ENCODE measurements at regions not wholly inside any gene's neighbourhood (a gene's known extent, or its start where the extent isn't known, plus 50 kb on each side); places are given as distances from the start of the nearest gene placed in this dataset.

- TF ChIP-seq, protein P1, sequence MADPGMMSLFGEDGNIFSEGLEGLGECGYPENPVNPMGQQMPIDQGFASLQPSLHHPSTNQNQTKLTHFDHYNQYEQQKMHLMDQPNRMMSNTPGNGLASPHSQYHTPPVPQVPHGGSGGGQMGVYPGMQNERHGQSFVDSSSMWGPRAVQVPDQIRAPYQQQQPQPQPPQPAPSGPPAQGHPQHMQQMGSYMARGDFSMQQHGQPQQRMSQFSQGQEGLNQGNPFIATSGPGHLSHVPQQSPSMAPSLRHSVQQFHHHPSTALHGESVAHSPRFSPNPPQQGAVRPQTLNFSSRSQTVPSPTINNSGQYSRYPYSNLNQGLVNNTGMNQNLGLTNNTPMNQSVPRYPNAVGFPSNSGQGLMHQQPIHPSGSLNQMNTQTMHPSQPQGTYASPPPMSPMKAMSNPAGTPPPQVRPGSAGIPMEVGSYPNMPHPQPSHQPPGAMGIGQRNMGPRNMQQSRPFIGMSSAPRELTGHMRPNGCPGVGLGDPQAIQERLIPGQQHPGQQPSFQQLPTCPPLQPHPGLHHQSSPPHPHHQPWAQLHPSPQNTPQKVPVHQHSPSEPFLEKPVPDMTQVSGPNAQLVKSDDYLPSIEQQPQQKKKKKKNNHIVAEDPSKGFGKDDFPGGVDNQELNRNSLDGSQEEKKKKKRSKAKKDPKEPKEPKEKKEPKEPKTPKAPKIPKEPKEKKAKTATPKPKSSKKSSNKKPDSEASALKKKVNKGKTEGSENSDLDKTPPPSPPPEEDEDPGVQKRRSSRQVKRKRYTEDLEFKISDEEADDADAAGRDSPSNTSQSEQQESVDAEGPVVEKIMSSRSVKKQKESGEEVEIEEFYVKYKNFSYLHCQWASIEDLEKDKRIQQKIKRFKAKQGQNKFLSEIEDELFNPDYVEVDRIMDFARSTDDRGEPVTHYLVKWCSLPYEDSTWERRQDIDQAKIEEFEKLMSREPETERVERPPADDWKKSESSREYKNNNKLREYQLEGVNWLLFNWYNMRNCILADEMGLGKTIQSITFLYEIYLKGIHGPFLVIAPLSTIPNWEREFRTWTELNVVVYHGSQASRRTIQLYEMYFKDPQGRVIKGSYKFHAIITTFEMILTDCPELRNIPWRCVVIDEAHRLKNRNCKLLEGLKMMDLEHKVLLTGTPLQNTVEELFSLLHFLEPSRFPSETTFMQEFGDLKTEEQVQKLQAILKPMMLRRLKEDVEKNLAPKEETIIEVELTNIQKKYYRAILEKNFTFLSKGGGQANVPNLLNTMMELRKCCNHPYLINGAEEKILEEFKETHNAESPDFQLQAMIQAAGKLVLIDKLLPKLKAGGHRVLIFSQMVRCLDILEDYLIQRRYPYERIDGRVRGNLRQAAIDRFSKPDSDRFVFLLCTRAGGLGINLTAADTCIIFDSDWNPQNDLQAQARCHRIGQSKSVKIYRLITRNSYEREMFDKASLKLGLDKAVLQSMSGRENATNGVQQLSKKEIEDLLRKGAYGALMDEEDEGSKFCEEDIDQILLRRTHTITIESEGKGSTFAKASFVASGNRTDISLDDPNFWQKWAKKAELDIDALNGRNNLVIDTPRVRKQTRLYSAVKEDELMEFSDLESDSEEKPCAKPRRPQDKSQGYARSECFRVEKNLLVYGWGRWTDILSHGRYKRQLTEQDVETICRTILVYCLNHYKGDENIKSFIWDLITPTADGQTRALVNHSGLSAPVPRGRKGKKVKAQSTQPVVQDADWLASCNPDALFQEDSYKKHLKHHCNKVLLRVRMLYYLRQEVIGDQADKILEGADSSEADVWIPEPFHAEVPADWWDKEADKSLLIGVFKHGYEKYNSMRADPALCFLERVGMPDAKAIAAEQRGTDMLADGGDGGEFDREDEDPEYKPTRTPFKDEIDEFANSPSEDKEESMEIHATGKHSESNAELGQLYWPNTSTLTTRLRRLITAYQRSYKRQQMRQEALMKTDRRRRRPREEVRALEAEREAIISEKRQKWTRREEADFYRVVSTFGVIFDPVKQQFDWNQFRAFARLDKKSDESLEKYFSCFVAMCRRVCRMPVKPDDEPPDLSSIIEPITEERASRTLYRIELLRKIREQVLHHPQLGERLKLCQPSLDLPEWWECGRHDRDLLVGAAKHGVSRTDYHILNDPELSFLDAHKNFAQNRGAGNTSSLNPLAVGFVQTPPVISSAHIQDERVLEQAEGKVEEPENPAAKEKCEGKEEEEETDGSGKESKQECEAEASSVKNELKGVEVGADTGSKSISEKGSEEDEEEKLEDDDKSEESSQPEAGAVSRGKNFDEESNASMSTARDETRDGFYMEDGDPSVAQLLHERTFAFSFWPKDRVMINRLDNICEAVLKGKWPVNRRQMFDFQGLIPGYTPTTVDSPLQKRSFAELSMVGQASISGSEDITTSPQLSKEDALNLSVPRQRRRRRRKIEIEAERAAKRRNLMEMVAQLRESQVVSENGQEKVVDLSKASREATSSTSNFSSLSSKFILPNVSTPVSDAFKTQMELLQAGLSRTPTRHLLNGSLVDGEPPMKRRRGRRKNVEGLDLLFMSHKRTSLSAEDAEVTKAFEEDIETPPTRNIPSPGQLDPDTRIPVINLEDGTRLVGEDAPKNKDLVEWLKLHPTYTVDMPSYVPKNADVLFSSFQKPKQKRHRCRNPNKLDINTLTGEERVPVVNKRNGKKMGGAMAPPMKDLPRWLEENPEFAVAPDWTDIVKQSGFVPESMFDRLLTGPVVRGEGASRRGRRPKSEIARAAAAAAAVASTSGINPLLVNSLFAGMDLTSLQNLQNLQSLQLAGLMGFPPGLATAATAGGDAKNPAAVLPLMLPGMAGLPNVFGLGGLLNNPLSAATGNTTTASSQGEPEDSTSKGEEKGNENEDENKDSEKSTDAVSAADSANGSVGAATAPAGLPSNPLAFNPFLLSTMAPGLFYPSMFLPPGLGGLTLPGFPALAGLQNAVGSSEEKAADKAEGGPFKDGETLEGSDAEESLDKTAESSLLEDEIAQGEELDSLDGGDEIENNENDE (IDR thresholded peaks at IDR 0.05; ENCODE audit: insufficient replicate concordance, low read length), result no peak
- no peak for TF ChIP-seq PHF8 (conservative IDR thresholded peaks at IDR 0.05; ENCODE audit: low read depth, low read length)
- TF ChIP-seq JUND (IDR thresholded peaks at IDR 0.05; ENCODE audit: low read length), result no peak
- no peak for TF ChIP-seq KDM4A (IDR thresholded peaks at IDR 0.05; ENCODE audit: low read depth, low read length, severe bottlenecking)
- TF ChIP-seq MAX (IDR thresholded peaks at IDR 0.05), result no peak
- no peak for TF ChIP-seq TAF7 (optimal IDR thresholded peaks at IDR 0.05; ENCODE audit: borderline replicate concordance, low read depth, low read length)
Measured at GRCh38 chr2:155350783-155351580, 652.5 kb downstream of the KCNJ3 start (continued).

Data from H1 (cell line).